ENCODE measurements at regions not wholly inside any gene's neighbourhood (a gene's known extent, or its start where the extent isn't known, plus 50 kb on each side); places are given as distances from the start of the nearest gene placed in this dataset.

GRCh38 chr2:102078773-102079172 lies 63.8 kb upstream of the IL1R1 start:
- no peak for TF ChIP-seq CTCF (conservative IDR thresholded peaks at IDR 0.05 in 1 of 2, IDR thresholded peaks at IDR 0.05 in 1 of 2; ENCODE audit: extremely low read depth in 1 of 2, insufficient read depth in 1 of 2, low read depth in 1 of 2, low read length in 2 of 2)
- no peak for TF ChIP-seq EZH2 (IDR thresholded peaks at IDR 0.05; ENCODE audit: borderline replicate concordance, low read length)

Measured in mammary epithelial cell (primary cell).